NCI-H345 treated with DMSO at 0.1 percent for 48 hours (cell line): ENCODE measurements at regions not wholly inside any gene's neighbourhood (a gene's known extent, or its start where the extent isn't known, plus 50 kb on each side); places are given as distances from the start of the nearest gene placed in this dataset.
"Not testable (repeated sequence)": the region's sequence is repeated elsewhere in the genome, so short reads cannot be mapped to it uniquely, and the experiment has no call there.

Experiments used
- DNase-seq: peaks from one replicate; lab custom pipeline; 2025; ENCODE audit not compliant: unreplicated experiment; lab: John Stamatoyannopoulos, UW

DNA sequence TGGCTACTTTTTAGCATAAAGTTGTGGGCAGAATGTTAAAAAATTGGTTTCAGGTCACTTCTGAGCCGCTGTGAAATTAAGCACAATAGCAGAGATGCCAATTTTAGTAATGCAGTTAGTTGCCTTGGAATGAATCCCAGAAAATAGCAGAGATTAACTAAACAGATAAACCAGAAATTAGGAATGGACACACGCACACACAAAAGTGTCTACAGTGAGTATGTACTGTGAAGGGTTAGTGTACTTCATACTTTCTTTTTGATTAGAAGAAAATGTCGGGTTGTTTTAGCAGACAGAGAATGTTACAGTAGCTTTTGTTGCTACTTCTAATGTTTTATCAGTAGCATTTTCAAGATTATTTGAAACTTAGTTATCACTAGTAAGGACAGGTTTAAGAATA, 106.7 kb downstream of the LEPR start:
- DNase-seq = no peak

DNA sequence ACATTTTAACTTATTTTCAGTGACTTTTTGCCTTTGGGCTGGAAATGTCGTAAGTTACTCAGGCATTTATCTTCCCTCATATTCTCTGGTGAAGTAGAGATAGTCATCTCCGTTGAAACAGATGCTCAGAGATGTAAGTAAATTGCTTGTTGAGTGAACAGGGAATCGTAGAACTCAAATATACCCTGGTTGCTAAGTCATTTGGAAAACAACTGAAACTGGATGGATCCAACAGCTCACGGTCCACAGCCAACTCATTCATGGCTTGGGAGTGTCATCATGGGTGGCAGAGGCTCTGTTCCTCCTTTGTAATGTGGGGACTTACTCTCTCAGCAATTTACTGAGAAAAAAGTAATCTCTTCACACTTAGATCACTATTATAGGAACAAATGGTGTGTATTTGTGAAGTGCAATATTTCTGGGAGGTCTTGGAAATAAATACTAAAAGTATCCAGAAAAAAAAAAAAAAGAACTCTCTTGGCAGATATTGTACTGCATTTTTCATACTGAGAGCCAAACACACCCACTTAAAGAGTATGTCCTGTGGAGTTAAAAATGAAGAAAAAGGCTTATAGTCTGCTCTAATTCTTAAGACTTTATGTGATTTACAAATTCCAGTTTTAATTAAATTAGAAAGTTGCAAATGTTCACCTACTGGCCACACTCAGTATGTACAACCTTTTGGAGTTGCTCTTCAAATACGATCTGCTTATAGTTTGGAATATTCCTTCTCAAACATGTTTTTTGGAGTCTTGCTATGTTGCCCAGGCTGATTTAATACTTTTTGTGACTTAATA, 107.4 kb downstream of the LEPR start:
- DNase-seq = no peak

DNA sequence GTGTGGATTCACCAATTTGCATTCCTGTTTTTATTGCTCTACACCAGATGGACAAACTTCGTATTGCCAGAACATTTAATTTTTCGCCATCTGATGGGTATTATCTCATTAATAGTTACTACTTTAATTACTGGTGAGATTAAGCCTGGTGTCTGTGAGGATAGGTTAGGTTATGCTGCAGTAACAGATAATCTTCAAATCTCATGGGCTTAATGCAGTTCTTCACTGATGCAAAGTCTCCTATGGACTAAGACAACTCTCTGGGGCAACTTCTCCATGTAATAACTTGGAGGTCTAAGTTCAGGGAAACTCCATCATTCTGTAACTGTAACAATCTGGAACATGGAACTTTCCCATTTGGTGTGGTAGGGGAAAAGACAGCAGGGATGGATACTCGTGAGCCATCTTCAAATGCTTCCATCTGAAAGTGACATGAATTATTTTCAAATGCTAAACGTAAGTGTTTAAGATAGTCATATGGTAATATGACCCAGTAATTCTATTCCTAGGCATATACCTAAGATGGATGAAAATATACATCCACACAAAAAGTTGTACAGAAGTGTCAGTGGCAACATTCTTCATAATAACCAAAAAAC, 111.6 kb downstream of the LEPR start:
- no peak for DNase-seq

DNA sequence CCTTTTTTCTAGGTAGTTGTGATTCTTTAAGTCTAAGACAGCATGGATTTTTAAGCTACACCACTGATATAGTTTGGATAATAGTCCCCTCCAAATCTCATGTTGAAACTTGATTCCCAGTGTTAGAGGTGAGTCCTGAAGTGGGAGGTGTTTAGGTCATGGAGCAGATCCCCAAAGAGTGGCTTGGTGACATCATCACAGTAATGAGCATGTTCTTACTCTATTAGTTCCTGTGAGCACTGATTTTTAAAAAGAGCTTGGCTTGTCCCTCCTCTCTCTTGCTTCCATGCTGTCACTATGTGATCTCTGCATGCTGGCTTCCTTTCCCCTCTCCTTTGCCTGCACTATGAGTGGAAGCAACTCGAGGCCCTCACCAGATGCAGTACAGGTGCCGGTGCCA, 115.5 kb downstream of the LEPR start:
- DNase-seq = no peak

DNA sequence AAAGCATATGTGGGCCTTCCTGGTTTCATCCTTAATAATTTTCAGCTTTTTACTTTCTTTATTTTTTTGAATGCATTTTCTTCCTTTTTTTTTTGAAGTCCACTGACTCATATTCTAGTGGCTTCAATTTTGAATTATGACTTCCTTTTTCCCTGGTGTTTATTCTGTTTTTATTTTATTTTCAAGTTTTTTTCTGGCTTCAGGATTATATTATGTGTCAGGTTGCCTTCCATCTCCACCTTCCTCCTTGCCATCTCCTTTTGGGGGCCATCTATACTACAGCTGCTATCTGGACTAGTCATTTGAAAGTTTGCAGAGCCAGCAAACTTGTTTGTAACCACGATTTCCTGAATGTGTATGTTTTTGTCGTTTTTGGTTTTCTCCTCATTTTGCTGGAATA, 117.6 kb downstream of the LEPR start:
- DNase-seq = no peak

DNA sequence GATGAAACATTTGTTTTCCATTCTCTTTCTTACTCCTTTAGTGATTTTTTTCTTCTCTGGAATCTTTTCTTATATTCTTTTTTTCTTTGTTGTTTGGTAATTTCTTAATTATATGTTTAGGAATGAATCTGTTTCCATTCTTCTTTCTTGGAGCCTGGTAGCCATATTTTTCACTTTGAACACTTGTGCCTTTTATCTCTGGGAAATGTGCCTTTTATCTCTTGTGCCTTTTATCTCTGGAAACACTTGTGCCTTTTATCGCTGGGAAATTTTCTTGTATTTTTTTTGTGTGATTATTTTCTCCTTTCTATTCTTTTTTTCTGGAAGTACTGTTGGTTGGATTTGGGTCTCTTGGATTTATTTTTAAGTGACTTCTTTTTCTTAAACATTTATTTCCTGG, 118.2 kb downstream of the LEPR start:
- no peak for DNase-seq

DNA sequence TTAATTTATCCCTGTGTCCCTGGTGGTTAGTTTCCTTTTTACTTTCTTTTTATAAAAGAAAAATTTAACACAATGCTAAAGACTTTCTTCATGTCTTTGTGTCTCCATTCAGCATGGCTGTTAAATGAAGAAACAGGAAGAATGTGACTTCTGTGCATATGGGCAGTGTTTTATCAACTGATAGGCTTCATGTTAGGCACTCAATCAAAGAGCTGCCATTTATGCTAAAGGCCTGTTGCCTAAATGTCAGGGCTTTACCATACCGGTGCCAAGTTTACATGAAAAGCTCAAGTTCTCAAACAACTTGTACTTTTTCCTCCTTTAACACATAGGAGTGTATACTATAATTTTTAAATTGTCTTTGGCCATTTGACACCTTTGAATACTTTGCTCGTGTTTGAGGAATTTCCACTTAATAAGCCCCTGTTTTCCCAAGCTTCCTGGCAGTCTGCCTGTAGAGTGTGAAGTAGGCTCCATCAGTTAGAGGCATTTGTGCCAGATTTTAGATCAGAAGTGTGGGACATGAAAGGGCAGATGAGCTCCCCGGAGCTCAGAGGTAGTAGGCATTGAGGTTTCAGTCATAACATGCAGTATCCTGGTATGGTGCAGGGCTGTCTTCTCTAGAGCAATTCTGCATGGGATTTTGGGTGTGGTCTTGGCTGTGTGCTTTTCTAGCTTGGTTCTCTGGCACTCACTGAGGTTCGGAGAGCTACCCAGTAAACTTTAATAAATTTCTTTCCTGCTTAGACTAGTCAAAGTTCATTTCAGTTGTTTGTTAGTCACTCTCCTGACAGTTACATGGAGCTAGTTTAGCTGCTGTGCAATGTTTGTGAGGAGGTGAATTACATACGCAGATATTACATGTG, 119.0 kb downstream of the LEPR start:
- no peak for DNase-seq

DNA sequence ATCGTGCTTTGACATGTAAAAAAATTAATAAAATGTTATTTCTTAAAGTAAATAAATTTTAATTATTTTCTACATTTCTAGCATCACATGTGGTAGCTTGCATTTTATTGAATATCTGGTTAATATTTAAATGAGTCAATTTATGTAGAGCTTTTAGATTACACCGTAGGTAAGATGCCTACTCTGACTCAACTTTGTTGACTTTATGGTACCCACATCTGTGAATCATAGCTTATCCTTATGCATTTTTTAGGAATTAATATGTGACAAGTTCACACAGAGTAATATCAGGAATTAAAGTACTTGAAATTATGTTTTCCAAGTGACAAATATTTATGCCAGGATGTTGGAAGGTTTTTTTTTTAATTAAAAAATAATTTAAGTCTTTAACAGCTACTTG, 120.7 kb downstream of the LEPR start:
- no peak for DNase-seq

DNA sequence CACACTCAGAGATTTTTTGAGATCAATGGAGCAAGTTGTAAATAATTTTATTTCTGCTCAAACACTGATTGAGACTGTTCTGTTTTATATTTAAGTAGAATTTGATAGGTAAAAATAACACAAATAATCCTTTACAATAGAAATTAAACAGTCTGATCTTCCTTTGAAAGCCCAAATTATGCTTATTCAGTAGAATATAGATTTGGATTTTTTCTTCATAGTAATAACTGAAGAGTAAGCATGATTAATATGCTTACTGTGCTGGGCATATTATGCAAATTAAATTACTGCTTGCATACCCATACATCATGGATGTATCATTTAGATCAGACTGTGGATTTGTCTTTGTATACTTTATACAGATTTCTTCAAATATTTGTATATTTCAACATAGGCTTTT, 121.4 kb downstream of the LEPR start:
- DNase-seq = no peak

DNA sequence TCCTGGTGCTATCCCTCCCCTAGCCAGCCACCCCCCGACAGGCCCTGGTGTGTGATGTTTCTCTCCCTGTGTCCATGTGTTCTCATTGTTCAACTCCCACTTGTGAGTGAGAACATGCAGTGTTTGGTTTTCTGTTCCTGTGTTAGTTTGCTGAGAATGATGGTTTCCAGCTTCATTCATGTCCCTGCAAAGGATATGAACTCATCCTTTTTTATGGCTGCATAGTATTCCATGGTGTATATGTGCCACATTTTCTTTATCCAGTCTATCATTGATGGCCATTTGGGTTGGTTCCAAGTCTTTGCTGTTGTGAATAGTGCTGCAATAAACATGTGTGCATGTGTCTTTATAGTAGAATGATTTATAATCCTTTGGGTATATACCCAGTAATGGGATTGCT, 122.1 kb downstream of the LEPR start:
- DNase-seq = not testable (repeated sequence)

DNA sequence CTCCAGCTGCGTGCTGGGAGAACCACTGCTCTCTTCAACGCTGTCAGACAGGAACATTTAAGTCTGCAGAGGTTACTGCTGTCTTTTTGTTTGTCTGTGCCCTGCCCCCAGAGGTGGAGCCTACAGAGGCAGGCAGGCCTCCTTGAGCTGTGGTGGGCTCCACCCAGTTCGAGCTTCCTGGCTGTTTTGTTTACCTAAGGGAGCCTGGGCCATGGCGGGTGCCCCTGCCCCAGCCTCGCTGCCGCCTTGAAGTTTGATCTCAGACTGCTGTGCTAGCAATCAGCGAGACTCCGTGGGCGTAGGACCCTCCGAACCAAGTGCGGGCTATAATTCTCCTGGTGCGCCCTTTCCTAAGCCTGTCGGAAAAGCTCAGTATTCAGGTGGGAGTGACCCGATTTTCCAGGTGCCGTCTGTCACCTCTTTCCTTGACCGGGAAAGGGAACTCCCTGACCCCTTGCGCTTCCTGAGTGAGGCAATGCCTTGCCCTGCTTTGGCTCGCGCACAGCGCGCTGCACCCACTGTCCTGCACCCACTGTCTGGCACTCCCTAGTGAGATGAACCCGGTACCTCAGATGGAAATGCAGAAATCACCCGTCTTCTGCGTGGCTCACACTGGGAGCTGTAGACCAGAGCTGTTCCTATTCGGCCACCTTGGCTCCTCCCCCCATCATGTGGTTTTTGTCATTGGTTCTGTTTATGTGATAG, 130.0 kb downstream of the LEPR start:
- DNase-seq = not testable (repeated sequence)

DNA sequence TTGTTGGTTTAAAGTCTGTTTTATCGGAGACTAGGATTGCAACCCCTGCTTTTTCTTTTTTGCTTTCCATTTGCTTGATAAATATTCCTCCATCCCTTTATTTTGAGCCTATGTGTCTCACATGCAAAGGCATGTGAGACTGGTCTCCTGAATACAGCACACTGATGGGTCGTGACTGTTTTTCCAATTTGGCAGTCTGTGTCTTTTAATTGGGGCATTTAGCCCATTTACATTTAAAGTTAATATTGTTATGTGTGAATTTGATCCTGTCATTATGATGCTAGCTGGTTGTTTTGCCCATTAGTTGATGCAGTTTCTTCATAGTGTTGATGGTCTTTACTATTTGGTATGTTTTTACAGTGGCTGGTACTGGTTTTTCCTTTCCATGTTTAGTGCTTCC, 132.0 kb downstream of the LEPR start:
- DNase-seq = not testable (repeated sequence)

DNA sequence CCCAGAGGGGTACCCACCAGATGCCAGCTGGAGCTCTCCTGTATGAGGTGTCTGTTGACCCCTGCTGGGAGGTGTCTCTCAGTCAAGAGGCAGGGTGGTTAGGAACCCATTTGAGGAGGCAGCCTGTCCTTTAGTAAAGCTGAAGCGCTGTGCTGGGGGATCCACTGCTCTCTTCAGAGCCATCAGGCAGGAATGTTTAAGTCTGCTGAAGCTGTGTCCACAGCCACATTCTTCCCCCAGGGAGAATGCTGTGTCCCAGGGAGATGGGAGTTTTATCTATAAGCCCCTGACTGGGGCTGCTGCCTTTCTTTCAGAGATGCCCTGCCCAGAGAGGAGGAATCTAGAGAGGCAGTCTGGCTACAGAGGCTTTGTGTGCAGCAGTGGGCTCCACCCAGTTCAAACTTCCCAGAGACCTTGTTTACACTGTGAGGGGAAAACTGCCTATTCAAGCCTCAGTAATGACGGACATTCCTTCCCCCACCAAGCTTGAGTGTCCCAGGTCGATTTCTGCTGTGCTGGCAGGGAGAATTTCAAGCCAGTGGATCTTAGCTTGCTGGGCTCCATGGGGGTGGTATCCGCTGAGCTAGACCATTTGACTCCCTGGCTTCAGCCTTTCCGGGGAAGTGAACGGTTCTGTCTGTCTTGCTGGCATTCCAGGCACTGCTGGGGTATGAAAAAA, 133.8 kb downstream of the LEPR start:
- not testable (repeated sequence) for DNase-seq

DNA sequence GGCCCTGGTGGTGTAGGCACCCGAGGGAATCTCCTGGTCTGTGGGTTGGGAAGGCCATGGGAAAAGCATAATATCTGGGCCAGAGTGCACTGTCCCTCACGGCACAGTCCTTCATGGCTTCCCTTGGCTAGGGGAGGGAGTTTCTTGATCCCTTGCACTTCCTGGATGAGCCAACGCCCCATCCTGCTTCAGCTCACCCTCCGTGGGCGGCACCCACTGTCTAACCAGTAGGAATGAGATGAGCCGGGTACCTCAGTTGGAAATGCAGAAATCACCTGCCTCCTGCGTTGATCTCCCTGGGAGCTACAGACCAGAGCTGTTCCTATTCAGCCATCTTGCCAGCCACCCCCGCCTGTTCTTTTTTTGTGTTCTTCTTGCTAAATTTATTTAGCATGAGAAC, 134.4 kb downstream of the LEPR start:
- DNase-seq = no peak

DNA sequence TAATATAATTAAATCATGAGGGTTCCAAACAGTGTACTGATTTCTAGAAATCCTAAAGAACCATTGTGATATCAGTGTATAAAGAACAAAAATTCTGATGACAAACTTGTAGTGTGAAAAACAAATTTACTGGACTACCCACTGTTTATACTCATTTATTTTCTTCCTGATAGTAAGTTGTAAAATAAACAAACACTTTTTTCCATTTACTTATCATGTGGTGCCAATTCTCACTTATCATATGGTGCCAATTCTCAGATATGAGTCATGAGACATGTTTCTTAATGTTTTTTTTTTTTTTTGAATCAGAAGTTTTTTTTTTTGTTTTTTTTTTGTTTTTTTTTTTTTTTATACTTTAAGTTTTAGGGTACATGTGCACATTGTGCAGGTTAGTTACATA, 137.7 kb downstream of the LEPR start:
- no peak for DNase-seq

DNA sequence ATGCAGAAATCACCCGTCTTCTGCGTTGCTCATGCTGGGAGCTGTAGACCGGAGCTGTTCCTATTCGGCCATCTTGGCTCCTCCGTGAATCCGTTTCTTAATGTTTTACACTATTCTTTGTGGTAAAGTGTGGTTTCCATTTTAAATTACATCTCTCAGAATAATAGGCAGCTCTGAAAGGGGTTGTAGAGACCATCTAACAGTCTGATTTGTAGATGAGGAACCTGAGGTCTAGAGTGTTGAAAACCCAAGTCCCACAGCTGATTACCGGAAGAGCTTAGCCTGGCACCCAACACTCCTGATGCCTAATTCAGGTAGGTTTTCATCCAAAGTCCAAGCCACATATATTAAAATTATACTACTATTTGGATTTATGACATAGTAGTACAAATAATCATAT, 144.0 kb downstream of the LEPR start:
- no peak for DNase-seq

DNA sequence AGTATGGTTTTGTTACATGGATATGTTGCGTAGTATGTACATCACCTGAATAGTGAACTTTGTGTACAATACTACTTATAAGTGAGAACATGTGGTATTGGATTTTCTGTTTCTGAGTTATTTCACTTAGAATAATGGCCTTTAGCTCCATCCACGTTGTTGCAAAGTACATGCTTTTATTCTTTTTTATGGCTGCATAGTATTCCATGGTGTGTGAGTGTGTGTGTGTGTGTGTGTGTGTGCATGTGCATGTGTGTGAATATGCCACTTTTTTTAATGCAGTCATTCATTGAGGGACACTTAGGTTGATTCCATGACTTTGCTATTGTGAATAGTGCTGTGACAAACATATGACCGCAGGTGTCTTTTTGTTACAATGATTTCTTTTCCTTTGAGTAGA, 147.8 kb downstream of the LEPR start:
- DNase-seq = no peak

DNA sequence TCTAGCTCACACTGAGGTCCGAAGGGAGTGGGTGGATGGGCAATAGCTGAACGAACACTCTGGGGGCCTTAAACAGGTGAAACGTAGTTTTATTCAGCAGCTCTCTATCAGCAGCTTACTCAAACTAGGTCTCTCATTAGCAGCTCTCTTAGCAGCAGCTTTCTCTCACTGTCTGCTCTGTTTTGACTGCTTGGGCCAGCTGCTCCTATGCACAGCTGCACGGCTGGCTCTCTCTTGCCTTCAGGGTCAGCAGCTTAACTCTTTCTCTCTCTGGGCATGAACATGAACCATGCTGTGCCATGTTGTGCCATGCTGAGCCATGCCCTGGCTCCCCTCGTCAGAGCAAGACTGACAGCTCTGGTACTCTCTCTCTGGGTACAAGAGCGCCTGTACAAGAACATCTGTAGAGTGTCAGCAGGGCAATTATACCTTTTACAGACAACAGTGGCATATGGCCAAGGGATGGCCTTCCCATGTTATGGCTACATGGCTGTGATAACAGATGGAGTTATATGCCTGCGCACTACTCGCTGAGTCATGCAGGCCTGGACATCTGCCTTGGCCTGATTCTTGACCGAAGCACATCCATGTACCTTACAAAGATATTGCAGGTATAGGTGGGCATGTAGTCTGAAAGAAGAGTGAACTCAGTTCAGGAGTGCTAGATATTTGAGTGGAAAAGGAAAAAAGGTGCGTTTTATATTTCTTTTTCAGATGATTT, 152.4 kb downstream of the LEPR start:
- DNase-seq = no peak

DNA sequence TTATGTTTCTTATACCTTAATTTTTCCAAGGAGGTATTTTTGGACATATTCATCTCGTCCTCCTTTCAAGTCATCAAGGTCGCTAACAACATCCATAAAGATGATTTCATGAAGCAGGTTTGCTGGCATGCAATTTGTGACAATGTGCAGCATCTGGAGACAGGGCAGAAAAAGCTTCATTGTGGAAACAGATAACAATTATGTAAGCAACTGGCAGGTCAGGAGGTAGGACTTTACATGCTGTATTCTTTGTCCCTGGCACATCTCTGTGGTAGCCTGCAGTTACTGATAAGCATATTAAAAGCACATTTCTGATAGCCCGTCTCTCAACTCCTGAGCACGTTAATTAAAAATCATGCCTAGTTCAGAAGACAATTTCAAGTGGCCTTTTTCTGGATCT, 156.8 kb downstream of the LEPR start:
- DNase-seq = no peak

DNA sequence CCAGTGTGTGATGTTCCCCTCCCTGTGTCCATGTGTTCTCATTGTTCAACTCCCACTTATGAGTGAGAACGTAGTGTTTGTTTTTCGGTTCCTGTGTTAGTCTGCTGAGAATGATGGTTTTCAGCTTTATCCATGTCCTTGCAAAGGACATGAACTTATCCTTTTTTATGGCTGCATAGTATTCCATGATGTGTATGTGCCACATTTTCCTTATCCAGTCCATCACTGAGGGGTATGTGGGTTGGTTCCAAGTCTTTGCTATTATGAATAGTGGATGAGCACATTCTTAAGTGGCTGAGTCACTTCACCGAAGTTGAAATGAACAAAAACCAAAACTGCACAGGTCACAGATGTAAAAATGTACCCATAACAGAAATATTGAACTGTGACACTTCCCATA, 157.5 kb downstream of the LEPR start:
- not testable (repeated sequence) for DNase-seq
